Karpas-422 (cell line): ENCODE measurements at regions not wholly inside any gene's neighbourhood (a gene's known extent, or its start where the extent isn't known, plus 50 kb on each side); places are given as distances from the start of the nearest gene placed in this dataset.
"Not testable (repeated sequence)": the region's sequence is repeated elsewhere in the genome, so short reads cannot be mapped to it uniquely, and the experiment has no call there.

ENCODE experiments used
- DNase-seq: peaks from one replicate; pipeline ENCODE4 v3.0.0-alpha.2; 2015
- H2AFZ ChIP-seq: fragments of 200-600 bp; sonication (generic); 2 replicates; pipeline ENCODE4 v1.6.1; 2014; ENCODE audit warnings: antibody characterized with exemption, low read length, mixed read lengths
- H3K27ac ChIP-seq: fragments of 200-600 bp; sonication (generic); 2 replicates; pipeline ENCODE4 v1.5.1; 2014; ENCODE audit warnings: mild to moderate bottlenecking, low read length, moderate library complexity
- H3K27me3 ChIP-seq: fragments of 200-600 bp; sonication (generic); 2 replicates; pipeline ENCODE4 v1.6.1; 2014; ENCODE audit warnings: low read length, mixed read lengths
- H3K36me3 ChIP-seq: fragments of 200-600 bp; sonication (generic); 2 replicates; pipeline ENCODE4 v1.6.1; 2014; ENCODE audit warnings: low read length, mixed read lengths; ENCODE audit not compliant: insufficient read depth
- H3K4me1 ChIP-seq: fragments of 200-600 bp; sonication (generic); 2 replicates; pipeline ENCODE4 v1.6.1; 2014; ENCODE audit warnings: mild to moderate bottlenecking, low read length, mixed read lengths
- H3K4me2 ChIP-seq: fragments of 200-600 bp; sonication (generic); 2 replicates; pipeline ENCODE4 v1.6.1; 2014; ENCODE audit warnings: low read length, low read depth, mild to moderate bottlenecking; ENCODE audit not compliant: poor library complexity, severe bottlenecking
- H3K4me3 ChIP-seq: fragments of 200-600 bp; sonication (generic); 2 replicates; pipeline ENCODE4 v1.5.1; 2014; ENCODE audit warnings: mild to moderate bottlenecking, antibody characterized with exemption, low read length, mixed read lengths
- H3K79me2 ChIP-seq: fragments of 200-600 bp; sonication (generic); 2 replicates; pipeline ENCODE4 v1.6.1; 2014; ENCODE audit warnings: mild to moderate bottlenecking, low read length, mixed read lengths
- H3K9ac ChIP-seq: fragments of 200-600 bp; sonication (generic); 2 replicates; pipeline ENCODE4 v1.6.0; 2014; ENCODE audit warnings: low read length
- H3K9me2 ChIP-seq: fragments of 200-600 bp; sonication (generic), shearing (Covaris generic); replicated peaks from 2 replicates; pipeline ENCODE4 v1.6.0; 2014; ENCODE audit warnings: mild to moderate bottlenecking, low read length, moderate library complexity; ENCODE audit not compliant: insufficient read depth
- H3K9me3 ChIP-seq: fragments of 300-700, 200-600 bp; sonication (generic); 2 replicates; pipeline ENCODE4 v1.6.1; 2014; ENCODE audit warnings: low read length, mixed read lengths
- H4K20me1 ChIP-seq: fragments of 200-600 bp; sonication (generic); 2 replicates; pipeline ENCODE4 v1.6.1; 2014; ENCODE audit warnings: mild to moderate bottlenecking, antibody characterized with exemption, low read length, low read depth; ENCODE audit not compliant: insufficient read depth

DNA sequence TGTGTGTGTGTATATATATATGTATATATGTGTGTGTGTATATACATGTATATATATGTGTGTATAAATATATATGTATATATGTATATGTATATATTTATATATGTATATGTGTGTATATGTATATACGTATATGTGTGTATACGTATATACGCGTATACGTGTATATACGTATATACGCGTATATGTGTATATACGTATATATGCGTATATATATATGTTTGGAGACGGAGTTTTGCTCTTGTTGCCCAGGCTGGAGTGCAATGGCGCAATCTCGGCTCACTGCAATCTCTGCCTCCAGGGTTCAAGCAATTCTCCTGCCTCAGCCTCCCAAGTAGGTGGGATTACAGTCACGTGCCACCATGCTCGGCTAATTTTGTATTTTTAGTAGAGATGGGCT is 212.6 kb downstream of the KCNJ2 start:
- not testable (repeated sequence) for H3K79me2 ChIP-seq, H3K9me2 ChIP-seq, DNase-seq

DNA sequence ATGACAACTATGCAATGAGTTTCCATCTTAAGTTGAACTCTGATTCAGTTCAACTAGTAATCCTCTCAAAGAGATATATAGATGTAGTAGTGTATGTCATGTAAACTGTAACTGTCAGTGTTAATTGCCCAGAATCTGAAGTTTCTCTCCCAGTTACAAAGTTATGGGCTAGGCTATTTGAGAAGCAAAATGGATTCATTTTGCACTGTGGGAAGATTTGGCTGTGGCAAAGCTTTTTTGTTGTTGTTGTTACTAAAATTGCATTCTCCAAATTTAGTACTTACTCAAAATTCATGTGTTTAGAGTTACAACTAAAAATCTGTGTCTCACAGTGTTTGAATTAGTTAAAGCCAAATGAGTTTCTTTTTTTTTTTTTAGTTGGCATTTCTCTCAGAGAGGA is 219.0 kb downstream of the KCNJ2 start:
- H4K20me1 ChIP-seq: no peaks in the 10 kb centered on the region
- H3K4me3 ChIP-seq: no peak overlapping the region
- no peaks in the 10 kb centered on the region for H3K36me3 ChIP-seq
- no peaks in the 10 kb centered on the region for H3K79me2 ChIP-seq
- H3K27ac ChIP-seq: no peak overlapping the region
- no peak overlapping the region for H3K4me2 ChIP-seq
- no peak overlapping the region for H3K9ac ChIP-seq
- H2AFZ ChIP-seq: no peak overlapping the region
- DNase-seq: no peak
- H3K9me2 ChIP-seq: 0 out of 2 replicates have a peak, but pooled peaks cover 4% of the 10 kb centered on the region
- 0 out of 2 replicates have a peak, but pooled peaks cover 4% of the 10 kb centered on the region for H3K27me3 ChIP-seq
- no peaks in the 10 kb centered on the region for H3K4me1 ChIP-seq
- H3K9me3 ChIP-seq: no peaks in the 10 kb centered on the region

More for the DNA sequence above, 212.6 kb downstream of the KCNJ2 start:
- H4K20me1 ChIP-seq, H3K4me1 ChIP-seq, H3K9me3 ChIP-seq, H3K27ac ChIP-seq, H2AFZ ChIP-seq, H3K4me2 ChIP-seq, H3K9ac ChIP-seq, H3K4me3 ChIP-seq, H3K36me3 ChIP-seq, H3K27me3 ChIP-seq: not testable (repeated sequence)

DNA sequence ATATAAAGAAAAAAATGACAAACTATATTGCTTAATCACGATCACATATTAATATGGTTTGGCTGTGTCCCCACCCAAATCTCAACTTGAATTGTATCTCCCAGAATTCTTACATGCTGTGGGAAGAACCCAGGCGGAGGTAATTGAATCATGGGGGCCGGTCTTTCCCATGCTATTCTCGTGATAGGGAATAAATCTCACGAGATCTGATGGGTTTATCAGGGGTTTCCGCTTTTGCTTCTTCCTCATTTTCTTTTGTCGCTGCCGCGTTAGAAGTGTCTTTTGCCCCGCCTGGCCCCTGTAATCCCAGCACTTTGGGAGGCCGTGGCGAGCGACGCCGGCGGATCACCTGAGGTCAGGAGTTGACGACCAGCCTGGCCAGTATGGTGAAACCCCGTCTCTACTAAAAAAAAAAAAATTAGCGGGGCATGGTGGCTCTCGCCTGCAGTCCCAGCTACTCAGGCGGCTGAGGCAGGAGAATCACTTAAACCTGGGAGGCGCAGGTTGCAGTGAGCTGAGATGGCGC is 220.0 kb downstream of the KCNJ2 start:
- not testable (repeated sequence) for H3K27me3 ChIP-seq, H3K79me2 ChIP-seq, H4K20me1 ChIP-seq, H3K9me2 ChIP-seq, H3K36me3 ChIP-seq, H2AFZ ChIP-seq, H3K9ac ChIP-seq, H3K27ac ChIP-seq, H3K4me3 ChIP-seq, H3K4me1 ChIP-seq, DNase-seq, H3K9me3 ChIP-seq, H3K4me2 ChIP-seq

DNA sequence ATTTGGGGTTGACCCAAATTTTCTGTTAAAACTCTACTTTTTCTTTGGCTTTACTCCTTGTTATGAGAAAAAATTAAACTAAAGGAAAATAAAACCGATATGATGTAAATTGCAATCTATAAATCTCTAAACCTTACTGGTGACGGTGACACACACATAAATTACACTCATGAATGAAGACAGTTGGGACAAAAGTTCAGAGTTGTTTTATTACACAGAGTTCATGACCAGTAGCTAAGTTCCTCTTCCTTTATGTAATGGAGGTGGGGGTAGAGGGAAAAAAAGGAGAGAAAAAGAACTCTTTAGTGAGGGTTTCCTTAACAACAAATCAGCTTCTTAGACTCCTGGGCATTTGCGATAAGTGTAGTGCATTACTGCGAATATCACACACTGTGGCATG is 220.7 kb downstream of the KCNJ2 start:
- no peaks in the 10 kb centered on the region for H3K79me2 ChIP-seq
- no peak for DNase-seq
- no peak overlapping the region for H3K4me2 ChIP-seq
- H3K4me1 ChIP-seq: no peaks in the 10 kb centered on the region
- H3K9me3 ChIP-seq: no peaks in the 10 kb centered on the region
- no peak overlapping the region for H3K9ac ChIP-seq
- 0 out of 2 replicates have a peak, but pooled peaks cover 4% of the 10 kb centered on the region for H3K9me2 ChIP-seq
- H3K27me3 ChIP-seq: 0 out of 2 replicates have a peak, but pooled peaks cover 4% of the 10 kb centered on the region
- no peak overlapping the region for H3K4me3 ChIP-seq
- no peak overlapping the region for H3K27ac ChIP-seq
- H4K20me1 ChIP-seq: no peaks in the 10 kb centered on the region
- H3K36me3 ChIP-seq: no peaks in the 10 kb centered on the region
- no peak overlapping the region for H2AFZ ChIP-seq

DNA sequence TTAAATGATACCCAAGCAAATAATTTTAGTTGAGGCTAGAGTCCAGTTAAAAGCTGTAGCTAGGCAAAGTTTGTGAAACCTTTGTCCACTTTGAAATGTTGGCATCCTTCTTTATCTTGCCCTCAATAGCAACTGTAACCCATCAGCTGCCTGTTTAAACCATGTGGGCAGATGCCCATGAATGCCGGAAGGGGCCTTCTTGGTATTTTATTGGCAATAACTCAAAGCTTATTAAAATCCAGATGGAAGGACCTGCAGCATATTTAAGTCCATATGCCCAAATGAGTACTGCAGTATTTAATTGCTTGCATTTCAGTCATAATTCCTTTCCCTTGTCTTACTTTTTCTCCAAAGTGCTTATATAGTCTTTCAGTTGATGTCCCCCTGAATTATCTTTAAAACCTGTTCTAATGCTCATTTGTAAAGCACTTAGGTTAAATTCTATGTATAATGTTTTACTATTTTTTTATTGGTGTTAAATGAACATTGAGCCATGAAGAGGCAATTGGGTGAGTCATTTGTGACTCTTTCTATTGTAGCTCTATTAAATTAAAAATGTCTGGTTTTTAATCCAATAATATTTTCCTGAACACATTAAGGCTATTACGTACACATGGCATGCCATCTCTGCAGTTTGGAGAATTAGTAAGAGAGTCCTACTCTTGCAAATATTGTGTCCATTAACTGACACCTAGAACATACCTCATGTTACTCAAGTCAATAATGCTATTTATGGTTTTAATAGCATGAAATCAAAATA is 225.3 kb downstream of the KCNJ2 start:
- Histone ChIP-seq H3K4me1 (no peaks in the 10 kb centered on the region), H3K4me2 (no peak overlapping the region), H3K4me3 (no peak overlapping the region), H2AFZ (no peak overlapping the region), H3K9me3 (no peaks in the 10 kb centered on the region), H3K27ac (no peak overlapping the region), H3K9me2 (0 out of 2 replicates have a peak, but pooled peaks cover 4% of the 10 kb centered on the region), H3K27me3 (0 out of 2 replicates have a peak, but pooled peaks cover 4% of the 10 kb centered on the region), H3K9ac (no peak overlapping the region), H3K79me2 (no peaks in the 10 kb centered on the region), H3K36me3 (no peaks in the 10 kb centered on the region), H4K20me1 (no peaks in the 10 kb centered on the region)
- DNase-seq: no peak

DNA sequence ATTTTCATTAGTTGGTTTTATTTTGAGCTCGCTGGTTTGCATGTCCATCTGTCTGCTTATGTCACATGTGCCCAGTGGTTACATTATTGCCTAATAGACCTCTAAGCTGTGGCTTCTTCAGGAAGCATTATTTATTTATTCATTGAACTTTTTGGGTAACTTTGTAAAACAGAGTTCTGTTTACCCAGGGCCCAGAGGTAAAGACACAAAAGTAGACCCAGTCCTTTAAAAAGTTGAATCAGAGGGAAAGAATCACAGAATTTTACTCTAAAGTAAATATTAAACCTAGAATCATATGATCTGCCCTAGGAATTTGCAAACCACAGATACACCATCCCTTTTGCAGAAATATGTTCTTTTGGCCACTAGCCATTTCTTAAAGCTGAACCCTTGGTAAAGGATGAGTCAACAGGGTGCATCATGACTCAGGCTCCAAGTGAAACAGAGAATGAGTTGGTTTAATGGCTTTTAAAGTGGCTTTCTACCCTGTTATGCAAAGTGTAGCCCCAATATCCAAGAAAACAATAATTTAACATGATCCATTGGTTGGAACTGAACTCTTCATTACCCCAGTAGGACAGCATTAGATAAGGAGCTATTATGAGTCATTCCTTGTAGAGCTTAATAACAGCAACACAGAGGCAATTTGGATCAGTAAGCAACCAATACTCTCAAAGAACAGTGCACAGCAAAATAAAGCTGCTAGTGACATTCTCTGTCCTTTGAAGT is 236.3 kb downstream of the KCNJ2 start:
- Histone ChIP-seq H3K4me1 (no peaks in the 10 kb centered on the region), H3K79me2 (no peaks in the 10 kb centered on the region), H3K36me3 (no peaks in the 10 kb centered on the region), H4K20me1 (no peaks in the 10 kb centered on the region), H3K27me3 (no peaks in the 10 kb centered on the region), H3K4me2 (no peak overlapping the region), H3K9me3 (no peaks in the 10 kb centered on the region), H3K27ac (no peak overlapping the region), H3K9ac (no peak overlapping the region), H3K9me2 (no peaks in the 10 kb centered on the region), H3K4me3 (no peak overlapping the region), H2AFZ (no peak overlapping the region)
- no peak for DNase-seq

DNA sequence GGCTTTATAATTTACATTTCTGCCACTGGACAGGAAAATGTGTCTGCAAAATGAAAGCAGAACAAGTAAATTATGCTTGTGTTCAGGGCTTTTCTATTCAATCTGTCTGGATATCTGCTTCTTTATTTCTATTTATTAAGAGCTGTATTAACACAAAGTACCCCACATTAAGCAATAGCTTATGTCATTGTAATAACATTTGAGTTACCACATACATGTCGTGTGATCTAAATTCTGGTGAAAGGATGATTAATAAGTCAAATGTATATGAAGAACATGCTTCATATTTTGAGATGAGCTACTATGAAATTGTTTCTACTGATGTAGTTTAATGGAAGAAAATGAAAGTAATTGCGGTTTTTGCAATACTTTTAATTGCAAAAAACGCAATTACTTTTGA is 238.2 kb downstream of the KCNJ2 start:
- Histone ChIP-seq H4K20me1 (no peaks in the 10 kb centered on the region), H3K27ac (no peak overlapping the region), H3K9ac (no peak overlapping the region), H2AFZ (no peak overlapping the region), H3K4me1 (no peaks in the 10 kb centered on the region), H3K27me3 (no peaks in the 10 kb centered on the region), H3K9me2 (no peaks in the 10 kb centered on the region; the same call in 1 of the 2 replicates), H3K4me3 (no peak overlapping the region), H3K4me2 (no peak overlapping the region), H3K36me3 (no peaks in the 10 kb centered on the region), H3K79me2 (no peaks in the 10 kb centered on the region), H3K9me3 (no peaks in the 10 kb centered on the region)
- DNase-seq: no peak

DNA sequence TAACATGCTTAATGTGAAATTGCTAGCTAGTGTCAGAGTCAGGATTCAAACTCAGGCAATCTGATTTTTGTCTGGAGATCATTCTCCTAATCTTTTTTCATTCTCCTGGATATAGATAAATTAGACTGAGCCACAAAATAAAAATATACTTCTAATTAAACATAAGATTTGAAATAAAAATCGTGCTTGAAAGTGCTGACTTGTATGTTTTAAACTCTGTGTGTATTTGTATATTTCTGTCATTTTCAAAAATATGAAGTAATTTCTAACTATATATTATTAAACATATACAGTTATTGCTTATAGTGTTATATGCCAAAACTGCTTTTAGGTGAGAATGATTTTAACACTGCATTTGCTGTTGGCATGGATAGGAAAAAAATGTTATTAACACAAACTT is 239.4 kb downstream of the KCNJ2 start:
- no peaks in the 10 kb centered on the region; the same call in 1 of the 2 replicates for H3K9me2 ChIP-seq
- H3K36me3 ChIP-seq: no peaks in the 10 kb centered on the region
- H3K9me3 ChIP-seq: no peaks in the 10 kb centered on the region
- H3K27ac ChIP-seq: no peak overlapping the region
- no peaks in the 10 kb centered on the region for H3K27me3 ChIP-seq
- no peaks in the 10 kb centered on the region for H3K79me2 ChIP-seq
- H3K4me2 ChIP-seq: no peak overlapping the region
- no peak overlapping the region for H3K4me3 ChIP-seq
- DNase-seq: no peak
- H2AFZ ChIP-seq: no peak overlapping the region
- H3K9ac ChIP-seq: no peak overlapping the region
- H3K4me1 ChIP-seq: no peaks in the 10 kb centered on the region
- no peaks in the 10 kb centered on the region for H4K20me1 ChIP-seq
